ENCODE measurements at regions not wholly inside any gene's neighbourhood (a gene's known extent, or its start where the extent isn't known, plus 50 kb on each side); places are given as distances from the start of the nearest gene placed in this dataset.

DNA sequence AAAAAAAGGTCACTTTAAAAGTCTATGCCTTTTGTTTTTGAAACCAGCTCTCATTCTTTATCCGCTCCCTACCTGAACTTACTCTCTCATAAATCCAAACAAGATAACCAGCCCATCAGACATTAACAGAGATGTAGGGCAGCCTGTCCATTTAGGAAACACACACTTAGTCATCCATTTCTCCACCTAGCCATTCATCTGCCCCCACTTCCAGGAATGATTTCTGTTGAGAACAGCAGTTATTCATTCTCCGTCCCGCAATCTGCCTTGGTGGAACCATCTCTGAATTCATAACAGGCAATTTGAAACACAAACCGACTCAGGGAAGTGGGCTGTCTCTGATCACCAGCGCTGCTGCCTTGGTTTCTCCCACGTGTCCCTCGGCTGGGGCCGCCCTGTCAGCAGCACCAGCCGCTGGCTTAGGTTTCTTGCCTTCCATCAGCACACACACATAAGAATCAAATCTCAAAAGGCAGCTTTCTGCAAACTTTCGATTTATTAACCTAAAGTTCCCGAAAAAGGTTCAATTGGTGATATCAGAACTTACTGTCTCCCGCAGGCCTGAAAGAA is 528.2 kb upstream of the NRP1 start:
- Histone ChIP-seq H3K4me3 (ENCODE audit: control insufficient read depth in 2 of 3, extremely low read depth in 1 of 3, insufficient read depth in 2 of 3, low read depth in 1 of 3, low read length in 3 of 3) (no peak overlapping the region), H3K36me3 (ENCODE audit: control insufficient read depth in 2 of 2, extremely low read depth in 1 of 2, insufficient read depth in 2 of 2, low read length in 2 of 2) (no peaks in the 10 kb centered on the region), H3K9me3 (ENCODE audit: control insufficient read depth, low read depth, low read length) (no peaks in the 10 kb centered on the region), H4K20me1 (ENCODE audit: control insufficient read depth, extremely low read depth, insufficient read depth, low read length) (no peaks in the 10 kb centered on the region), H3K9me1 (ENCODE audit: control insufficient read depth, extremely low read depth, insufficient read depth, low read length) (no peaks in the 10 kb centered on the region), H3K27ac (ENCODE audit: control insufficient read depth, insufficient read depth, low read length) (no peak overlapping the region), H3K4me2 (ENCODE audit: control insufficient read depth, extremely low read depth, insufficient read depth, low read depth, low read length) (no peak overlapping the region), H2AFZ (ENCODE audit: control insufficient read depth, low read length) (no peak overlapping the region), H3K4me1 (ENCODE audit: control insufficient read depth, extremely low read depth, insufficient read depth, low read length) (no peaks in the 10 kb centered on the region), H3K27me3 (ENCODE audit: control insufficient read depth, extremely low read depth, insufficient read depth, low read length) (no peaks in the 10 kb centered on the region), H3K79me2 (ENCODE audit: control insufficient read depth, insufficient read depth, low read length) (no peaks in the 10 kb centered on the region), H3K9ac (ENCODE audit: control insufficient read depth, extremely low read depth, insufficient read depth, low read length) (no peak overlapping the region)
- TF ChIP-seq EZH2 (IDR thresholded peaks at IDR 0.05; ENCODE audit: low read length): no peak
- TF ChIP-seq, protein P1, sequence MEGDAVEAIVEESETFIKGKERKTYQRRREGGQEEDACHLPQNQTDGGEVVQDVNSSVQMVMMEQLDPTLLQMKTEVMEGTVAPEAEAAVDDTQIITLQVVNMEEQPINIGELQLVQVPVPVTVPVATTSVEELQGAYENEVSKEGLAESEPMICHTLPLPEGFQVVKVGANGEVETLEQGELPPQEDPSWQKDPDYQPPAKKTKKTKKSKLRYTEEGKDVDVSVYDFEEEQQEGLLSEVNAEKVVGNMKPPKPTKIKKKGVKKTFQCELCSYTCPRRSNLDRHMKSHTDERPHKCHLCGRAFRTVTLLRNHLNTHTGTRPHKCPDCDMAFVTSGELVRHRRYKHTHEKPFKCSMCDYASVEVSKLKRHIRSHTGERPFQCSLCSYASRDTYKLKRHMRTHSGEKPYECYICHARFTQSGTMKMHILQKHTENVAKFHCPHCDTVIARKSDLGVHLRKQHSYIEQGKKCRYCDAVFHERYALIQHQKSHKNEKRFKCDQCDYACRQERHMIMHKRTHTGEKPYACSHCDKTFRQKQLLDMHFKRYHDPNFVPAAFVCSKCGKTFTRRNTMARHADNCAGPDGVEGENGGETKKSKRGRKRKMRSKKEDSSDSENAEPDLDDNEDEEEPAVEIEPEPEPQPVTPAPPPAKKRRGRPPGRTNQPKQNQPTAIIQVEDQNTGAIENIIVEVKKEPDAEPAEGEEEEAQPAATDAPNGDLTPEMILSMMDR (optimal IDR thresholded peaks at IDR 0.05 in 1 of 3, IDR thresholded peaks at IDR 0.05 in 1 of 3, conservative IDR thresholded peaks at IDR 0.05 in 1 of 3; ENCODE audit: extremely low read depth in 1 of 3, insufficient read depth in 2 of 3, low read length in 3 of 3): no peak
- FAIRE-seq (no peak), DNase-seq (ENCODE audit: low read depth, low spot score) (no peak)
- dilution Hi-C loops (cut with MboI; ENCODE audit: extremely low pct_ligation_motif_present, low sequenced_read_pairs): no loop called here

DNA sequence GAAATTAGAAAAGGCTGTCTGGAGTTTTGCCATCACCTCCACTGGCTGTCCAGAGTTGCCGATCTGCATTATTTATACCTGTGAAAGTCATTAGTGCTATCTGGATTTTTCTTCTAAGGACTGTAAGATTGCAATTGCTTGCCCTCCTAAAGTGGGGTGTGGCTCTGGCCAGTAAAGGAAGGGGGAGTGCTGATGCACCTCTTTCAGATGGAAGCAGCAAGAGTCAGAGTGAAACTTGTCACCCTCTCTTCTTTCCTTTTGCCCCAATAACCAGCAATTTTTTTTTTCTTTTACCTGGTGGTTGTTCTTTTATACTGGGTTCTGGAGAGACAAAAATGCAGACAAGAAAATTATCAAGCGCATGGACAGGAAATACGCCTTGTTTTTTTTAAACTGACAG is 527.4 kb upstream of the NRP1 start:
- Histone ChIP-seq H3K9ac (ENCODE audit: control insufficient read depth, extremely low read depth, insufficient read depth, low read length) (no peak overlapping the region), H3K4me3 (ENCODE audit: control insufficient read depth in 2 of 3, extremely low read depth in 1 of 3, insufficient read depth in 2 of 3, low read depth in 1 of 3, low read length in 3 of 3) (no peak overlapping the region), H3K36me3 (ENCODE audit: control insufficient read depth in 2 of 2, extremely low read depth in 1 of 2, insufficient read depth in 2 of 2, low read length in 2 of 2) (no peaks in the 10 kb centered on the region), H2AFZ (ENCODE audit: control insufficient read depth, low read length) (no peak overlapping the region), H3K27me3 (ENCODE audit: control insufficient read depth, extremely low read depth, insufficient read depth, low read length) (no peaks in the 10 kb centered on the region), H3K79me2 (ENCODE audit: control insufficient read depth, insufficient read depth, low read length) (no peaks in the 10 kb centered on the region), H3K9me3 (ENCODE audit: control insufficient read depth, low read depth, low read length) (no peaks in the 10 kb centered on the region), H3K4me2 (ENCODE audit: control insufficient read depth, extremely low read depth, insufficient read depth, low read depth, low read length) (no peak overlapping the region), H3K9me1 (ENCODE audit: control insufficient read depth, extremely low read depth, insufficient read depth, low read length) (no peaks in the 10 kb centered on the region), H4K20me1 (ENCODE audit: control insufficient read depth, extremely low read depth, insufficient read depth, low read length) (no peaks in the 10 kb centered on the region), H3K27ac (ENCODE audit: control insufficient read depth, insufficient read depth, low read length) (no peak overlapping the region), H3K4me1 (ENCODE audit: control insufficient read depth, extremely low read depth, insufficient read depth, low read length) (no peaks in the 10 kb centered on the region)
- dilution Hi-C loops (cut with MboI; ENCODE audit: extremely low pct_ligation_motif_present, low sequenced_read_pairs): no loop called here
- no peak for TF ChIP-seq EZH2 (IDR thresholded peaks at IDR 0.05; ENCODE audit: low read length)
- TF ChIP-seq, protein P1 (optimal IDR thresholded peaks at IDR 0.05 in 1 of 3, IDR thresholded peaks at IDR 0.05 in 1 of 3, conservative IDR thresholded peaks at IDR 0.05 in 1 of 3; ENCODE audit: extremely low read depth in 1 of 3, insufficient read depth in 2 of 3, low read length in 3 of 3): no peak
- no peak for FAIRE-seq
- no peak for DNase-seq (ENCODE audit: low read depth, low spot score)

Measured in keratinocyte (primary cell).